GM12873 (cell line): ENCODE measurements at regions not wholly inside any gene's neighbourhood (a gene's known extent, or its start where the extent isn't known, plus 50 kb on each side); places are given as distances from the start of the nearest gene placed in this dataset.

ENCODE experiments used
- TF ChIP-seq, protein P1 (sequence below): IDR thresholded peaks from 2 replicates; pipeline ENCODE4 v1.5.1; 2012; ENCODE audit warnings: low read depth, mild to moderate bottlenecking, moderate library complexity, low read length, control low read depth; ENCODE audit not compliant: insufficient read depth; ENCODE audit errors: missing control alignments

DNA sequence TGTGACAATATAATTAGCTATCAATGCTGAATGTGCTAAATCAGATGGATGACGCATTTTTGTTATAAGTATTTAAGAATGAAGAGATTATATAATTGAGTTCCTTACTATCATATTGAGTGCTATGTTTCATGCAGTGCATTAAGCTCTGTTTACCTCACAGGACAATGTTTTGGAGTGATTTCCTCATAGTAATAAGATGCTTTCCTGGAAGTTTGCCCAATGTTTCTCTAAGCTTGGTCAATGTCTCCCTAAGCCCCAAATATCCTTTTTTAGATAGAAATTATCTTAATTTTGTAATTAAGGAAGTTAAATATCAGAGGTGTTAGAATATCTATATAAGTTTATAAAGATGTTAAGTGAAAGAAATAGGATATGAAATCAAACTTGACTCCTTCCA, 489.6 kb downstream of the MMUT start:
- TF ChIP-seq, protein P1, sequence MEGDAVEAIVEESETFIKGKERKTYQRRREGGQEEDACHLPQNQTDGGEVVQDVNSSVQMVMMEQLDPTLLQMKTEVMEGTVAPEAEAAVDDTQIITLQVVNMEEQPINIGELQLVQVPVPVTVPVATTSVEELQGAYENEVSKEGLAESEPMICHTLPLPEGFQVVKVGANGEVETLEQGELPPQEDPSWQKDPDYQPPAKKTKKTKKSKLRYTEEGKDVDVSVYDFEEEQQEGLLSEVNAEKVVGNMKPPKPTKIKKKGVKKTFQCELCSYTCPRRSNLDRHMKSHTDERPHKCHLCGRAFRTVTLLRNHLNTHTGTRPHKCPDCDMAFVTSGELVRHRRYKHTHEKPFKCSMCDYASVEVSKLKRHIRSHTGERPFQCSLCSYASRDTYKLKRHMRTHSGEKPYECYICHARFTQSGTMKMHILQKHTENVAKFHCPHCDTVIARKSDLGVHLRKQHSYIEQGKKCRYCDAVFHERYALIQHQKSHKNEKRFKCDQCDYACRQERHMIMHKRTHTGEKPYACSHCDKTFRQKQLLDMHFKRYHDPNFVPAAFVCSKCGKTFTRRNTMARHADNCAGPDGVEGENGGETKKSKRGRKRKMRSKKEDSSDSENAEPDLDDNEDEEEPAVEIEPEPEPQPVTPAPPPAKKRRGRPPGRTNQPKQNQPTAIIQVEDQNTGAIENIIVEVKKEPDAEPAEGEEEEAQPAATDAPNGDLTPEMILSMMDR, result no peak

DNA sequence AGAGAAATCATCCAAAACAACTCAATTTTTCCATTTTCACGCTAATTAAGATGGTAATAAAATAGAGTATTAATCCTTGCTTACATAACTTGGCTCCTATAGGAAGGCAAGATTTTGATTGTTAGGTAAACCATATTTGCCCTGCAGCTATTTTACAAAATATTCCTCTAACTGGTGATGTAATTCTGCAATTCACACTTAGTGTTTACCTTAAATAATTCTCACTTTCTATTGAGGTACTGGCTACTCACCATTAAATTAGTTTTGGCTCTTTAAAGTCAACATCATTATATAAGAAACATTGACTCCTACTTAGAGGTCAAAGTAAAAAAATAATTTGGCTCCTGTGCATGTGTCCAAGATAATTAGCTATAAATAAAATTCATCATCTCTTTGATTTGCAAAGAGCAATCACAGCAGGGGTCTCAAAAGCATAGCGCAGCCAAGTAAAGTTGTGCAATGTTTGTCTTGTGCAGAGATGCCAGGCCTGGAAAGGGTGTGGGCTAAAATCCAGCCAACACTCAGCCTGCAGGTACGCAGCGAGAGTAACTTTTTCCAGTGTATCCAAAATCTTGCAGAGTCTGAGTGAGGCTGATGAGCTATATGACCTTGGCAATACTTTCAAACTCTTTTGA, 501.2 kb downstream of the MMUT start:
- TF ChIP-seq, protein P1, result no peak

DNA sequence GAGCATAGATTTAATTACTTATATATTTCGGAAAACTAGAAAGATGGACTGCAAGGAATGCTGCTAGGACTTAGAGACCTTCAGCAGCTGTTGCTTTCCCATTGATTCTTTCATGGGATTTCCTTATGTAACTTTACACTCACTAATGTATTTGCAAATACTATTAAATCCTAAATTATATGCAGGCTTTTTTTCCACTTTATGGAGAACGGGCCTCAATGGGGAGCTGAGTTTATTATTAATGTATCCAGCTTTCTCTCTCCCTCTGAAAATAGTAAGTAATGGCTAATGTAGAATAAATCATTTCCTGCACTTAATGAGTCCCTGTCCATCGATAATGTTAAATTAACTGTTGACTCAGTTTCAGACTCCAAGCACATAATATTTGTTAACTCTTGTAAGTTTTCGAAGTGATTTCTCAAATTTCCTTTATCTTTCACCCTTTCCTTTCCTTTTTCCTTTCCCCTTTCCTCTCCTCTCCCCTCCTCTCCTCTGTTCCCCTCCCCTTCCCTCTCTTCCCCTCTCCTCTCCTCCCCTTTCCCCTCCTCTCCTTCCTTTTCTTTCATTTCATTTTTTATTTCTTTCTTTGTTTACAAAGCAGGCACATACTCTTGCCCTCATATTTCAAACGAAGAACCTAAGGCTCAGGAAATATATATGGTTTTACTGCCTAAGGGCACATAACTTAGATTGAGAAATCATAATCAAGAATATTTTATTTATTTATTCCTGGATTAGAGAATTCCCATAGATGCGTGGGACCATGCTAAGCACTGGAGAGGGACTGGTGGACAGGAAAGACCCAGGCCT, 503.6 kb downstream of the MMUT start:
- TF ChIP-seq, protein P1, result no peak

DNA sequence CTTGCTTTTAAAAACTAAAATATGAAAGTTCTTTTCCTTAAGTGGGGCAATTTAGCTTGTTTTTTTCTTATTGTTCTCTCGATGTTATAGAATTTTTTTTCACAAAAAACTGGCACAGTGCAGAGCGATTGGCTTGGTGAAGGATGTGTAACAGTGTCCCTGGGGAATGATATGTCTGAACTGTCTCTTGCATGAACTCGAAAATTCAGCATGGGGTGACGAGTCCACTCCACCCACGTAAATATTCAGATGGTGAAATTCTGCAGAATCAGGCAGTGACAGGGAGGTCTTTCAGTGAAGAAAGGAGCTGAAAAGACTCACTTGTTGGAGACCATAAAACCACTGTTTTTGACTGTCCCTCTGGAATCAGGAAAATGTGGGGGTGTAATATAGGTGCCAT, 505.3 kb downstream of the MMUT start:
- TF ChIP-seq, protein P1, result no peak

DNA sequence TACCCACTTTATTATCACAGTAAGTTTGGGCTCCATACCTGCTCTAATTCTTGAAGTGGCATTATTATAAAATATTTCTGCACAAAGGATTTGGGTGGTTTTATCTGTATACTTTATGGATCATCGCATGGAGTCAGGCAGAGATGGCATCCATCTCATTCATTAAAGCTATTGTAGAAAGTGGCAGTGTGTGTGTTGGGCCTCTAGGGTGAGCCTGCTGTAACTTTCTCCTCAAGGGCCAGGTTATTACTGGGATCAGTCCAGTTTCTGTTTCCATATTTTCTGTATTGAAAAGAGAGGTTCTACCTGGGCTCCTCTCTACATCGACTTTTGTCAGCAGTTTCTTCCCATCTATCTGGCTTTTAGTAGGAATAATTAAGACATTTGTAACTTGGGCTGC, 511.1 kb downstream of the MMUT start:
- TF ChIP-seq, protein P1, result no peak

DNA sequence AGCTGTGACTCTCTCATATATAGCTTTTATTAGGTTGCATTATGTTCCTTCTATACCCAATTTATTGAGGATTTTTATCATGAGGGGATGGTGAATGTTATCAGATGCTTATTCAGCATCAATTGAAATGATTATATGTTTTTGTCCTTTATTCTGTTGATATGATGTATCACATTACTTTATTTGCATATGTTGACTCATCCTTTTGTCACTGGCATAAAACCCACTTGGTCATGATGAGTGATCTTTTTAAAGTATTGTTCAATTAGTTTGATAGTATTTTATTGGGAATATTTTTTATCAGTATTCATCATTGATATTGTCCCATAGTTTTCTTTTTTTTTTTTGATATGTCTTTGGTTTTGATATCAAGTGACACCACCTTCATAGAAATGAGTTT, 529.9 kb downstream of the MMUT start:
- TF ChIP-seq, protein P1, result no peak

DNA sequence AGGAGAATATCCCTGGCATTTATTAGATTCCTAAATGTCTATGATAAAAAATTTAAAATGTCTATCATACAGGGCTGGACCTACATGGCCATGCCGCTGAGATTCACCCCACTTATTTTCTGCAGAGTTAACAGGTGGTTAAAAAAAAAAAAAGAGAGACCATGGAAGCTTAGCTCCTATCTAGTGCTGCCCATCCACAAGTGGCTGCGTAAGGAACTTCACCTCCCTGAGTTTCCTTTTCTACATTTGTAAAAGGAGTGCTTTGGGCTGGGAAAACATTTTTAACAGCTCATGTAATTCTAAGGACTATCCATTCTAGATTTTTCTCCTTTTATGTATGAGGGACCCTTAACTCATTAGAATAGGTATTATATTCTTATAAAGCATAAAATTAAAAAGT, 534.1 kb downstream of the MMUT start:
- TF ChIP-seq, protein P1, result no peak
